Activated CD4-positive, alpha-beta T cell treated with anti-CD3 and anti-CD28 coated beads, Interleukin-2, amount 10 ng/mL, durations not matched to agents 7 days and 5 days (primary cell): ENCODE measurements at regions not wholly inside any gene's neighbourhood (a gene's known extent, or its start where the extent isn't known, plus 50 kb on each side); places are given as distances from the start of the nearest gene placed in this dataset.
"Not testable (repeated sequence)": the region's sequence is repeated elsewhere in the genome, so short reads cannot be mapped to it uniquely, and the experiment has no call there.

Experiments used
- CTCF ChIA-PET: fragments of 350-600 bp; sonication (Branson Sonifier 250); formaldehyde crosslinking; loops from one replicate; lab custom pipeline; 2021; ENCODE audit warnings: antibody characterized with exemption; lab: Charles Lee
- POLR2A ChIA-PET: fragments of 350-600 bp; sonication (Branson Sonifier 250); formaldehyde crosslinking; loops from one replicate; lab custom pipeline; 2021; ENCODE audit warnings: antibody characterized with exemption; lab: Charles Lee
- DNase-seq: peaks from one replicate; pipeline ENCODE4 v3.0.0-alpha.2; 2020
- H3K27ac Mint-ChIP-seq: one replicate; pipeline ENCODE4 v1.8.0; 2021; ENCODE audit warnings: mild to moderate bottlenecking, moderate library complexity, mixed read lengths
- H3K27me3 Mint-ChIP-seq: one replicate; pipeline ENCODE4 v1.8.0; 2021; ENCODE audit warnings: mixed read lengths
- H3K36me3 Mint-ChIP-seq: one replicate; pipeline ENCODE4 v1.8.0; 2021; ENCODE audit warnings: low read depth, mixed read lengths
- H3K4me1 Mint-ChIP-seq: one replicate; pipeline ENCODE4 v1.8.0; 2021; ENCODE audit warnings: mixed read lengths
- H3K4me3 Mint-ChIP-seq: one replicate; pipeline ENCODE4 v1.8.0; 2021; ENCODE audit warnings: mild to moderate bottlenecking, moderate library complexity, mixed read lengths
- H3K9me3 Mint-ChIP-seq: one replicate; pipeline ENCODE4 v1.8.0; 2021; ENCODE audit warnings: mixed read lengths

DNA sequence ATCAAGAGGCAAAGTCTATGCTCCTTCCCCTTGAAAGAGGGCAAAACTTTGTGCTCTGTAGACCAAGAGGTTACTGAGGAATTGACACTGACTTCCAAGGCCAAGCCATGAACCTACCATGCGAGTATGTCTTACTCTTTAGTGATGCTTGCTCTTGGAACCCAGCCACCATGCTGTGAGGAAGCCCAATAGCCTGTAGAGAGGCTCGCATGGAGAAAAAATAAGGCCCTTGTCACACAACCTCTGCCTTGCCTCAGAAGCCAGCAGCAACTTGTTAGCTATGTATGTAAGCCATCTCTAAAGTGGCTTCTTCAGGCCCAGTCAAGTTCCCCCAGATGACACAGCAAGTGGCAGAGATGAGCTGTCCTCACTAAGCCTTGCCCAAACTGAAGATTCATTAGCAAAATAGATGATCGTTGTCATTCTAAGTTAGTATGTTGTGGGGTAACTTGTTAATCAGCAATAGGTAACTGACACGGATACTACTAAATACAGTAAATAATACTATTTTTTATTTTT lies 66.1 kb upstream of the RGPD5 start:
- no peaks in the 10 kb centered on the region for H3K4me1 Mint-ChIP-seq
- peaks cover 5% of the 10 kb centered on the region for H3K27me3 Mint-ChIP-seq
- no peak for DNase-seq
- H3K4me3 Mint-ChIP-seq: no peak overlapping the region
- POLR2A ChIA-PET: no interaction called here
- no peak overlapping the region for H3K27ac Mint-ChIP-seq
- no peaks in the 10 kb centered on the region for H3K9me3 Mint-ChIP-seq
- no peaks in the 10 kb centered on the region for H3K36me3 Mint-ChIP-seq
- CTCF ChIA-PET: no interaction called here

DNA sequence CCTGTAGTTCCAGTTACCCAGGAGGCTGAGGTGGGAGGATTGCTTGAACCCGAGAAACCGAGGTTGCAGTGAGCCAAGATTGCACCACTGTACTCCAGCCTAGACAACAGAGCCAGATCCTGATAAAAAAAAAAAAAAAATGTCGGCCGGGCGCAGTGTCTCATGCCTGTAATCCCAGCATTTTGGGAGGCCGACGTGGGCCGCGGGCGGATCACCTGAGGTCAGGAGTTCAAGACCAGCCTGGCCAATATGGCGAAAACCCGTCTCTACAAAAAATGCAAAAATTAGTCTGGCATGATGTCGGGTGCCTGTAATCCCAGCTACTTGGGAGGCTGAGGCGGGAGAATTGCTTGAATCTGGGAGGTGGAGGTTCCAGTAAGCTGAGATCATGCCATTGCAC lies 60.4 kb upstream of the RGPD5 start:
- H3K27ac Mint-ChIP-seq, H3K4me3 Mint-ChIP-seq, DNase-seq, H3K36me3 Mint-ChIP-seq, CTCF ChIA-PET, H3K9me3 Mint-ChIP-seq, H3K4me1 Mint-ChIP-seq: not testable (repeated sequence)
- POLR2A ChIA-PET: interaction anchor here (0.6 kb wide), 1 partner anchor 161 kb away, joined by 4 read pairs; no protein-coding TSS in a partner anchor
- peaks cover 12% of the 10 kb centered on the region for H3K27me3 Mint-ChIP-seq

DNA sequence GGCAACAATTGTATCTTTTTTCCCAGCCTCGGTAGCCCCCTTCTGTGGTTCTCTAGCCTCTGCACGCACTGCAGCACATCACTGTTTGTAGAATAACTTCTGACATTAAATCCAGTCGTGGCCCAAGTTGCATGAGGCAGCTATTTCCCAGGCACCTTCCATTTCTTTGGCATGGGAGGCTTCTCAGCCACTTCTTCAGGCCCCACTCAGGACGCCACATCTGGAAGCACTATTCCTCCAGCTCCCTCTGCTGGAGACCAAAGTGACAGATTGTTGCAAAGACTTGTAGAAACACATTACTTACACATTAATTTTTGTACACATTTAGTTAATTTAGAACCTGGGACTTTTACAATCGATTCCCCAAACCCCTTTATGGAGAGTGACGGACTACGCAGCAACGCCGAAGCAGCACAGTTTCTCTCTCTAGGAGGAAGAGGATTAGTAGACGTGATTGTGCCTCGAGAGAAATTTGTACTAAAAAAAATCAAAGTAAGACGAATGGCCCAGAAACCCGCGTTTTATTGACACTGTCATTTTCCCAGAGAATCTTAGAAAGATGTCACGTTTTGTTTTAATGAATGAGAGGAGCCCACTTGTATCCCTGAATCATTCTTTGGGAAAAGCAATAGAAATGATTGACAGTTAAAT lies 57.8 kb upstream of the RGPD5 start:
- no peaks in the 10 kb centered on the region for H3K36me3 Mint-ChIP-seq
- CTCF ChIA-PET: interaction anchor here (2.0 kb wide), 1 partner anchor 190 kb away, joined by 5 read pairs; no protein-coding TSS in a partner anchor
- H3K9me3 Mint-ChIP-seq: no peaks in the 10 kb centered on the region
- POLR2A ChIA-PET: no interaction called here
- peak; percentile 13 for DNase-seq
- peaks cover 7% of the 10 kb centered on the region for H3K27me3 Mint-ChIP-seq
- no peak overlapping the region for H3K27ac Mint-ChIP-seq
- no peaks in the 10 kb centered on the region for H3K4me1 Mint-ChIP-seq
- H3K4me3 Mint-ChIP-seq: no peak overlapping the region
